ENCODE measurements at regions not wholly inside any gene's neighbourhood (a gene's known extent, or its start where the extent isn't known, plus 50 kb on each side); places are given as distances from the start of the nearest gene placed in this dataset.
A peak's percentile ranks its signal among the peaks of the same experiment; 100 is the strongest.
"Not testable (repeated sequence)": the region's sequence is repeated elsewhere in the genome, so short reads cannot be mapped to it uniquely, and the experiment has no call there.

- H3K4me2 ChIP-seq (replicated peaks; ENCODE audit: extremely low read depth, low read length, poor library complexity, severe bottlenecking), result no peak overlapping the region
- Mint-ChIP-seq H3K27ac (peak overlapping the region in 1 of 7 donors; percentile 33), H3K4me3 (no peak overlapping the region), H3K9me3 (peaks cover 0 to 7% (median 0%) of the 10 kb centered on the region in 7 donors), H3K36me3 (no peaks in the 10 kb centered on the region), H3K27me3 (ENCODE audit: low read depth in 3 of 3) (peaks cover 0 to 1% (median 0%) of the 10 kb centered on the region in 3 donors), H3K4me1 (no peaks in the 10 kb centered on the region)
- H3K36me3 ChIP-seq (replicated peaks in 1 of 2; ENCODE audit: control insufficient read depth in 1 of 2, insufficient read depth in 2 of 2, low read length in 2 of 2), result no peaks in the 10 kb centered on the region
- no peaks in the 10 kb centered on the region for H4K20me1 ChIP-seq (ENCODE audit: insufficient read depth, low read length)
- no peak overlapping the region for H3K9ac ChIP-seq (ENCODE audit: insufficient read depth, low read length, poor library complexity, severe bottlenecking)
- H3K27ac ChIP-seq (ENCODE audit: low read depth in 1 of 2, low read length in 2 of 2), result no peak overlapping the region
- no peak for TF ChIP-seq CTCF (IDR thresholded peaks at IDR 0.05)
- 98% methylated on average over 5 of the region's 6 CpGs for WGBS (ENCODE audit: insufficient coverage)
- no peaks in the 10 kb centered on the region for H3K27me3 ChIP-seq (ENCODE audit: control insufficient read depth in 2 of 2, insufficient read depth in 2 of 2, low read length in 2 of 2)
- H2AFZ ChIP-seq (ENCODE audit: insufficient read depth, low read depth, low read length, poor library complexity, severe bottlenecking), result no peak overlapping the region
- H3K9me3 ChIP-seq (replicated peaks in 1 of 2; ENCODE audit: control insufficient read depth in 1 of 2, insufficient read depth in 1 of 2, low read length in 2 of 2), result no peaks in the 10 kb centered on the region
- H3K4me1 ChIP-seq (ENCODE audit: control insufficient read depth in 1 of 2, insufficient read depth in 2 of 2, low read length in 2 of 2), result no peaks in the 10 kb centered on the region
- intact Hi-C loops (cut with micrococcal nuclease), result no loop called here
- no peaks in the 10 kb centered on the region for H3K79me2 ChIP-seq (ENCODE audit: insufficient read depth, low read length)
- DNase-seq, result no peak
- no peak overlapping the region for H3K4me3 ChIP-seq (replicated peaks in 1 of 3; ENCODE audit: low read depth in 2 of 3, low read length in 3 of 3)
These were observed 280.1 kb upstream of the MBL2 start for GRCh38 chr10:53052521-53053164.

- Histone ChIP-seq H3K4me3 (replicated peaks in 1 of 3; ENCODE audit: low read depth in 2 of 3, low read length in 3 of 3) (no peak overlapping the region), H3K9me3 (replicated peaks in 1 of 2; ENCODE audit: control insufficient read depth in 1 of 2, insufficient read depth in 1 of 2, low read length in 2 of 2) (no peaks in the 10 kb centered on the region), H4K20me1 (ENCODE audit: insufficient read depth, low read length) (no peaks in the 10 kb centered on the region), H3K36me3 (replicated peaks in 1 of 2; ENCODE audit: control insufficient read depth in 1 of 2, insufficient read depth in 2 of 2, low read length in 2 of 2) (no peaks in the 10 kb centered on the region), H3K79me2 (ENCODE audit: insufficient read depth, low read length) (no peaks in the 10 kb centered on the region), H3K4me2 (replicated peaks; ENCODE audit: extremely low read depth, low read length, poor library complexity, severe bottlenecking) (no peak overlapping the region), H3K27ac (ENCODE audit: low read depth in 1 of 2, low read length in 2 of 2) (no peak overlapping the region), H2AFZ (ENCODE audit: insufficient read depth, low read depth, low read length, poor library complexity, severe bottlenecking) (no peak overlapping the region), H3K9ac (ENCODE audit: insufficient read depth, low read length, poor library complexity, severe bottlenecking) (no peak overlapping the region), H3K4me1 (ENCODE audit: control insufficient read depth in 1 of 2, insufficient read depth in 2 of 2, low read length in 2 of 2) (no peaks in the 10 kb centered on the region), H3K27me3 (ENCODE audit: control insufficient read depth in 2 of 2, insufficient read depth in 2 of 2, low read length in 2 of 2) (no peaks in the 10 kb centered on the region)
- Mint-ChIP-seq H3K4me3 (no peak overlapping the region), H3K4me1 (no peaks in the 10 kb centered on the region), H3K27ac (no peak overlapping the region), H3K27me3 (ENCODE audit: low read depth in 3 of 3) (peaks cover 0 to 2% (median 0%) of the 10 kb centered on the region in 3 donors), H3K36me3 (no peaks in the 10 kb centered on the region), H3K9me3 (peaks cover 0 to 2% (median 0%) of the 10 kb centered on the region in 7 donors)
- intact Hi-C loops (cut with micrococcal nuclease), result no loop called here
- WGBS (ENCODE audit: insufficient coverage), result 100% methylated on average over 1 of the region's 2 CpGs
- TF ChIP-seq CTCF (IDR thresholded peaks at IDR 0.05), result no peak
- DNase-seq, result no peak
These were observed 272.7 kb upstream of the MBL2 start for GRCh38 chr10:53045315-53045714.

- H3K4me1 Mint-ChIP-seq; H3K4me1 ChIP-seq (ENCODE audit: control insufficient read depth in 1 of 2, insufficient read depth in 2 of 2, low read length in 2 of 2); H3K4me2 ChIP-seq (replicated peaks; ENCODE audit: extremely low read depth, low read length, poor library complexity, severe bottlenecking); DNase-seq; H3K9me3 Mint-ChIP-seq; H2AFZ ChIP-seq (ENCODE audit: insufficient read depth, low read depth, low read length, poor library complexity, severe bottlenecking); H3K79me2 ChIP-seq (ENCODE audit: insufficient read depth, low read length); H3K27me3 ChIP-seq (ENCODE audit: control insufficient read depth in 2 of 2, insufficient read depth in 2 of 2, low read length in 2 of 2); H3K36me3 Mint-ChIP-seq; H3K9me3 ChIP-seq (replicated peaks in 1 of 2; ENCODE audit: control insufficient read depth in 1 of 2, insufficient read depth in 1 of 2, low read length in 2 of 2); H3K27ac ChIP-seq (ENCODE audit: low read depth in 1 of 2, low read length in 2 of 2); H3K4me3 ChIP-seq (replicated peaks in 1 of 3; ENCODE audit: low read depth in 2 of 3, low read length in 3 of 3); intact Hi-C loops (cut with micrococcal nuclease); H3K9ac ChIP-seq (ENCODE audit: insufficient read depth, low read length, poor library complexity, severe bottlenecking); H4K20me1 ChIP-seq (ENCODE audit: insufficient read depth, low read length); H3K27me3 Mint-ChIP-seq (ENCODE audit: low read depth in 3 of 3); H3K4me3 Mint-ChIP-seq; H3K36me3 ChIP-seq (replicated peaks in 1 of 2; ENCODE audit: control insufficient read depth in 1 of 2, insufficient read depth in 2 of 2, low read length in 2 of 2): not testable (repeated sequence)
- 82% methylated on average over 4 of the region's 5 CpGs for WGBS (ENCODE audit: insufficient coverage)
- peak overlapping the region in 2 of 7 donors; percentile 30 to 69 for H3K27ac Mint-ChIP-seq
These were observed 263.2 kb upstream of the MBL2 start for GRCh38 chr10:53035823-53036222.
